NCI-H128 (cell line): ENCODE measurements at regions not wholly inside any gene's neighbourhood (a gene's known extent, or its start where the extent isn't known, plus 50 kb on each side); places are given as distances from the start of the nearest gene placed in this dataset.
"Not testable (repeated sequence)": the region's sequence is repeated elsewhere in the genome, so short reads cannot be mapped to it uniquely, and the experiment has no call there.

Experiments
- DNase-seq: peaks from one replicate; lab custom pipeline; 2025; ENCODE audit not compliant: unreplicated experiment; lab: John Stamatoyannopoulos, UW

DNA sequence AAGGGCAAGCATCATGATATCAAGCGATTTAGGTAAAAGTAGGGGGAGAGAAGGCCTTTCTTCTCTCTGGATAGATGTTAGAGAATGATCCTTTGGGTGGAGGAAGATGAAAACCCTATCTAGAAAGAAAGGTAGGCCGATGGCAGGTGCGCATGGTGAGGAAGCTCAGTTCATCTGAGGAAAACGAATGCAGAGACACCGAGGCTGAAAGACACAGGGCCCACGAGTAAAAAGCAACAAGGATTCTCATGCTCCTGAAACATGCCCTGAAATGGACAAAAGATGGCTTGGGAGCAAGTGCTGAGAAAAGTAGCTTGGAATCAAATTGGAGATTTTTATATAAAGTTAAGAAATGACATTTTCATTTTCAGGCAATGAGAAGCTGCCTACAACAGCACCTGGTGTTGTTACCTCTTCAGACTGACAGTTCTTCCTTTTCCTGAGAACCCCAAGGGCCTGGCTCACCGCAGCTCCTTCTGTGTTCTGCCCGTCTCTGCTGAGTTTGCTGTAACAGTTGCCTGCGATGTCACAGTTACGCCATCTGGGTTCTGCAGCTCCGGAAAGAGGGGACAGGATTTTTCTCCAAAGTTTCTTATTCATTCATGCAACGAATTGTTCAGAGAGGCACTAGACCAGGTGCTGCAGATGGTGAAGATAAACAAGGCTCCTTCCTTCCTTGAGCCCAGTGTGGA, 402.0 kb upstream of the KLF6 start:
- no peak for DNase-seq

GRCh38 chr10:4183761-4184261, 398.8 kb upstream of the KLF6 start:
- DNase-seq, result no peak

DNA sequence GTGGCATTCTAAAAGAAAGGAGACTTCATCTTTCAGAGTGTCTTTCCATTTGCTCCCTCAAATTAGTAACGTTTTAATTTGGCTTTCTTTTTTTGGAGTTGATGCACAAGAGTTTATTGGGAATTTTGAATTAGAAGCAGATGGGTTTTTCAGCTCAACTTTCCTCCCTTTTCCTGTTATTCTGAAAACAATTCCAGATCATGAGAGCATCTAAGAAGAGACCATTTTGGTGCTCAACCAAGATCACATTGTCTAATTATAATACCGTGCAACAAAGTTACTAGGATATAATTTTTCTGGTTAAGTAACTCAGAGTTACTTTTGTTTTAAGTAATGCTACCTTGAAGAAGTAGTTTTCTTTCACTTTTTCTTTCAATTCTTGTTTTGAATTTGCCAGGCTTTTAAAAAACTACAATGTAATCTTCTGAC, 396.6 kb upstream of the KLF6 start:
- DNase-seq, result no peak

DNA sequence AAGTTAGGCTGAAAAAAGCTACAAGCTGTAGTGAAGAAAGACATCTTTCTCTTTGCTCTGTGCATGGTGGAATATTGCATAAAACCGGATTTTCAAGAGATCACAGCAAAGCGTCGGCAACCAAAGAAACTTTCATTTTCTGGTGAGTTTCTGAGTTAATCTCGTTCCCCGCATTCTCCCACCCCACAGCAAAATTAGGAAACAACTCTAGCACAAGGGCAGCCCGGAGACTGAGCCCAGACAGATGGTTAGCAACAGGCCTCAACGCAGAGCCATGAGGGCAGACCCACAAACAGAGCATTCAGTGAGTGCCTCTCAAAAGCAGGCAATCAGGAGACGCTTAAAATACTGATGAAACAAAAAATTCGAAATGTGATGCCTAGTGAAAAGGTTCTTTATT, 396.1 kb upstream of the KLF6 start:
- DNase-seq, result no peak

DNA sequence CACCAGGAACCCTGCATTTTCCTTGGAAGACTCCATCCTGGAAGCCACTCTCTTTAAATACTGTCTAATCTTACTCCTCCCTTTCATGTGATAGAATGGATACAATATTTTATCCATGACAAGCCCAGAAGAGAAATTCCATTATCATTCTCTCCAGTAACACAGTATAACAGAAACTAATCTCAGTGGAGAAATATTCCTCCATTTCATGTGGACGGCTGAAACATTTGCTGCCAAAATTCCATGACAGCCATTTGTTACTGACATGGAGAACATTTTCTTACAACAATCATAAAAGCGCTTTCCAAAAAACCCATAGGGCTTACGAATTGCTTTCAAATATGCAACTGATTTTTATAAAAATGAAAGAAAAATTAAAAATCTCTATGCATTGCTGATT, 392.8 kb upstream of the KLF6 start:
- DNase-seq, result no peak

DNA sequence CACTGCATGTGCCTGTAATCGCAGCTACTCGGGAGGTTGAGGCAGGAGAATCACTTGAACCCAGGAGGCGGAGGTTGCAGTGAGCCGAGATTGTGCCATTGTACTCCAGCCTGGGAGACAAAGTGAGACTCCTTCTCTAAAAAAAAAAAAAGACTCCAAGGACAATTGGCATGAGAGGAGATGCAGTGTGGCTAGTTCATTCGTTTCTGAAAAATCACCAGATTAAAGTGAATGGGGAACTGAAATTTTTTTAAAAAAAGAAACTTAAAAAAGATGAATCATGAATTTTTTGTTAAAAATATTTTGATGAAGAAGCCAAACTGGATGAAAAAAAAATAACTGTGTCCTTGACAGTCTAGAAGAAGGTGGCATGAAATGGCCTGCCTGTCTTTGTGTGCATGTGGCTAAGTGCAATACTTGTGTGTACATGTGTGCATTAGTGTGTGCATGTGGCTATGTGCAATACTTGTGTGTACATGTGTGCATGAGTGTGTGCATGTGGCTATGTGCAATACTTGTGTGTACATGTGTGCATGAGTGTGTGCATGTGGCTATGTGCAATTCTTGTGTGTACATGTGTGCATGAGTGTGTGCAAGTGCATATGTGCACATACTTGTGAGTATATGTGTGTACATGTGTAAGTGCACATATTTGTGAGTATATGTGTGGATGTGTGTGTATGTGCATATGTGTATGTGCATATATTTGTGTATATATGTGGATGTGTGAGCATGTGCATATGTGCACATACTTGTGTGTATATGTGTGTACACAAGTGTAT, 391.7 kb upstream of the KLF6 start:
- no peak for DNase-seq

DNA sequence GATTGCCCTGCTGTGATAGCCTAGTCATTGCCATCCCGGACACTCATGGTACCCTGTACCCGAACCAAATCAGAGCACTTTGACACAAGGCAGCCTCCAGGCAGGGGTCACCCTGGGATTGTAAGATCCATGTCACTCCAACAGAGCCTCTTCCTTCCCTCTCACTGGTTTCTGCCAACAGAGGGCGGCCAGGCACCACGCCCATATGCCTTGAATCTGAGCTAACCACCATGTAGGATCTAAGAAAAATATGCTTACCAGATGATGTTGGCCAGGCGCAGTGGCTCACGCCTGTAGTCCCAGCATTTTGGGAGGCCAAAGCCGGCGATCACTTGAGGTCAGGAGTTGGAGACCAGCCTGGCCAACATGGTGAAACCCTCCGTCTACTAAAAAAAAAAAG, 389.2 kb upstream of the KLF6 start:
- DNase-seq, result no peak

- DNase-seq, result no peak
Measured at GRCh38 chr10:4170633-4171314, 385.8 kb upstream of the KLF6 start.

GRCh38 chr10:4170181-4170580, 385.2 kb upstream of the KLF6 start:
- DNase-seq, result no peak

GRCh38 chr10:4169448-4169847, 384.4 kb upstream of the KLF6 start:
- no peak for DNase-seq

GRCh38 chr10:4167216-4167615, 382.2 kb upstream of the KLF6 start:
- no peak for DNase-seq

DNA sequence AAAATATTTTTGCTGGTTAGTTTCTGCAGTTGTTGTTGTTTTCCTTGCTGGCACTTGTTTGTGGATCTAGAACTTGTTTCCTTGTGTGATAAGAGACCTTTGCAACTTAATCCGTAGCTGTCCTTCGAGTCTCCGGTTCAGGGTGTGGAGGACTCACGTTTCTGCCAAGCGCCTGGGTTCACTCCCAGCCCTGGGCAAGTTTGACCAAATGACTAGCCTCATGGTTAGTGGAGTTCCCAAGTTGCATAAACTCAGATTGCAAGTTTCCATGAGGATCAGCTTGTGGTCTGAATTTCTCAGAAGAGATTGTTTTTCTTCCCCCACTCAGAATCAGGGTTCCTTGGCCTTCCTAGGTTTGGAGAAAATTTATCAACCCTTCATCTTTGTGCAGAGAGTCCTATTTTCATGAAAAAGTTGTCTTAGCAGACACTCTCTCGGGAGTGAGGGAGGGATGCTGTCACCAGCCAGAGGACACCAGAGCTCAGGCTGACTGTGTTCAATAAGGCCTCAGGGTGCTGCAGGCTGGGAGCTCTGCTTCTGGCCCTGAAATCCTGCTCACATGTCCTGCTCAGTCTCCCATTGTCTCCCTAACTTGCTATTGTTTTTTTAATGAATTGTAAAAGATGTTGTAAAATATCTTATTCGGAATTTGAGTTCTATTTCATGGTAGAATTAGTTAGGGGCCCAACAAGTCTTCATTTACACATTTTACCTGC, 377.7 kb upstream of the KLF6 start:
- no peak for DNase-seq

GRCh38 chr10:4159173-4159572, 374.2 kb upstream of the KLF6 start:
- no peak for DNase-seq

DNA sequence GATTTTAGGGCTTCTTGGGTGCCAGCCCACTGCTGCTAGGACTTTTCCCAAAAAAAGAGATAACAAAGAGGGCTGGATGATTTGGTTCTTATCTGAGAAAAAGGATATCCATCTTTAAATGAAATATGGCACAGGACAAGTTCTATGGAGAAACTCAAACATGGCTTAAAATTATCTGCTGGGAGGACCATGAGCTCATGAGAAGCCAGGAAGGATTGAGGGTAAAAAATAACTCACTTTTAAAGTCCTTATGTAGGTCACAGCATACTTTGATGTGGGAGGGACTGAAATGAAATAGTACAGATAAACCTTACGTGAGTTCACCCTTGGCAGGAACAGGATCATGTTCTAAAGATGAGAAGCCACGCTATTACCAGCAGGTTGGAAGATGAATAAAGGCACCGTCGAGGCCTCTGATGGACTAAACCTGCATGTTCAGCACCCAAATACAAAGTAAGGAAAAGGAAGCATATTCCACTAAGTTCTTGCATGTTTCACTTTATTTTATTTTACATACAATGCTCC, 369.2 kb upstream of the KLF6 start:
- no peak for DNase-seq

- DNase-seq, result no peak
Measured at GRCh38 chr10:4151466-4151865, 366.5 kb upstream of the KLF6 start.

- DNase-seq, result no peak
Measured at GRCh38 chr10:4150676-4151075, 365.7 kb upstream of the KLF6 start.

DNA sequence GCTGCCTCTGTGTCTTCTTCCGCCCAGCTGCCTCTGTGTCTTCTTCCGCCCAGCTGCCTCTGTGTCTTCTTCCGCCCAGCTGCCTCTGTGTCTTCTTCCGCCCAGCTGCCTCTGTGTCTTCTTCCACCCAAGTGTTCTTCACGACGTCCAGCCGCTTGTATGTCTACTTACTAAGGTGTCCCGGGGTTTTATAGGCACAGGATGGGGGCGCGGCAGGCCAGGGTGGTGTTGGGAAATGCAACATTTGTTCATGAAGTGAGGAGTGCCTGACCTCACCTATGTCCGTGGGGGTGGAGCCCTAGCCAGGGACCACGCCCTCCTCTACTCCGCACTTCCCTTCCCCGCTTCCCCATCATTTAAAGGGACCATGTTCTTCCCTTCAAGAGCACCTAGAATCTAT, 364.5 kb upstream of the KLF6 start:
- not testable (repeated sequence) for DNase-seq

- DNase-seq, result no peak
Measured at GRCh38 chr10:4147245-4147644, 362.2 kb upstream of the KLF6 start.

DNA sequence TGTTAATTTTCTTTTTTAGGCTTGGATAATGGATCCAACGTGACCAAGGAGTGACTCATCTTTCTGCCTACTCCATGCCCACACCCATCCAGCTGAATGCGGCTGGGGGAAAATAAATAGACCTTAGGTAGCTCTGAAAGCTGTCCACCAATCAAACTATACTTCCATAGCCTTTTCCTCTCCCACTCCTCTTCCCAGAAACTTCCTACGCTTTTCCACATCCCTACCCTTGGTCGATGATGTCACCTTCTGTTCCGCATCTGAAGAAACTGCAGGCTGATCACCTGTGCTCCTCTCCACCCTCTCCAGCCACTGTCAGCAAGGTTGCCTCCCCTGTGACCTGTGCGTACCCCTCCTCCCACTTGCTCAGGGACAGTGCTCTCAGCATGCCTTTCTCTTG, 359.8 kb upstream of the KLF6 start:
- no peak for DNase-seq

DNA sequence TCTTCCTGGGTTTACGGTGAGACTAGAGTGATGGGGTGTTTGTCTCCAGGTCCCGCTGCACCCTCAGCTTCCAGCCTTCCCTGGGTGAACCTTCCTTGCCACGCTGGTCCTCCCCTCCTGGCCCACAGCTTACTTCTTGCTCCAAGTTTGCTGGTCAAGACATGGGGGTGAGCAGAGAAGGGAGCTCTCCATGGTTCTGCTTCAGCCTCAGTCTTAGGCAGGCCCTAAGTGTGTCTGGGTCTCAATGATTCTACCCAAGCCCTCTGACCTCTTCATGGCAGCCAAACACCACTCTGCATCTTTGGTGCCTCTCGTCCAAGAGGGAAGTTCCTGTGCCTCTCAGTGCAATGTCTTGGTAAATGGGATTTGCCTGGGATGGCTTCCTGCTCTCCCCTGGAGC, 356.5 kb upstream of the KLF6 start:
- no peak for DNase-seq

DNA sequence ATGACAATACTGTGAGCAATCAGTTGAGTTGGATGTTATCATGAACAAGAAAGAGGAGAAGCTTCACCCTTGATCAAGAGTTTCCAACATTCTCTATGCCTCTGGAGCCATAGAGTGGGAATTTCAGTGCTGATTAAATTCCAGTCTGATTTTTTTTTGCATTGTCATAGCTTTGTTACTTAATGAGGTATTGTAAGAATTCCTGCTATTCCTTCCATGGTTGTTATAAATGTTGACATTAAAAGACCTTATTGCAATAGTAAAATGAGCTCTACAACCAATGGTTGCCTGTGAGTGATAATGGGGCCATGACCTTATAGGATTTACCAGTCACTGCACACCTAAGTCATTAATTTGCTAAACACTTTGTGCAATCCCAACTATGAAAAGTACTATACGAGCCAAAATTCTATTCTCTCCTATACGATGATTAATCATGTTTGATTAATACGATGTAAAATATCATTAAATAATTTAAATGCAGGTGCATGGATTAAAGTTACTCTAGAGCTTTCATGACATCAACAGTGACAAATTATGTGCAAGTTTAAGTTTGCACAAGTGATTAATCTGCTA, 353.2 kb upstream of the KLF6 start:
- DNase-seq, result no peak
